ENCODE measurements at regions not wholly inside any gene's neighbourhood (a gene's known extent, or its start where the extent isn't known, plus 50 kb on each side); places are given as distances from the start of the nearest gene placed in this dataset.
A peak's percentile ranks its signal among the peaks of the same experiment; 100 is the strongest.

- peaks cover 0 to 2% (median 0%) of the 10 kb centered on the region in 3 donors for H3K4me1 ChIP-seq (ENCODE audit: control insufficient read depth in 2 of 3, insufficient read depth in 2 of 3, low read depth in 1 of 3, low read length in 3 of 3)
- H3K9me3 ChIP-seq (ENCODE audit: control insufficient read depth in 2 of 3, insufficient read depth in 1 of 3, low read length in 3 of 3): no peaks in the 10 kb centered on the region
- no peak for FAIRE-seq
- H3K27ac ChIP-seq (ENCODE audit: low read depth in 2 of 2, low read length in 2 of 2): peak overlapping the region in 1 of 2 donors; percentile 59
- H3K36me3 ChIP-seq (ENCODE audit: control insufficient read depth in 2 of 3, insufficient read depth in 3 of 3, low read length in 3 of 3): no peaks in the 10 kb centered on the region
- intact Hi-C loops (cut with DNase I): no loop called here
- H3K9ac ChIP-seq (ENCODE audit: low read length in 3 of 3): no peak overlapping the region
- no peak for TF ChIP-seq CTCF (IDR thresholded peaks at IDR 0.05; ENCODE audit: borderline replicate concordance, extremely low read depth, insufficient read depth)
- H3K4me3 ChIP-seq (ENCODE audit: low read length in 3 of 3): no peak overlapping the region
- no peaks in the 10 kb centered on the region for H3K27me3 ChIP-seq (ENCODE audit: control insufficient read depth, insufficient read depth, low read length)
- DNase-seq: peak in 1 of 5 donors; percentile 26
These were observed 502.2 kb upstream of the ZEB2 start for GRCh38 chr2:145021962-145022665.

GRCh38 chr2:145020694-145021093 is 500.8 kb upstream of the ZEB2 start:
- Histone ChIP-seq H3K27ac (ENCODE audit: low read depth in 2 of 2, low read length in 2 of 2) (no peak overlapping the region), H3K36me3 (ENCODE audit: control insufficient read depth in 2 of 3, insufficient read depth in 3 of 3, low read length in 3 of 3) (no peaks in the 10 kb centered on the region), H3K4me3 (ENCODE audit: low read length in 3 of 3) (no peak overlapping the region), H3K4me1 (ENCODE audit: control insufficient read depth in 2 of 3, insufficient read depth in 2 of 3, low read depth in 1 of 3, low read length in 3 of 3) (peaks cover 0 to 2% (median 0%) of the 10 kb centered on the region in 3 donors), H3K9ac (ENCODE audit: low read length in 3 of 3) (no peak overlapping the region), H3K9me3 (ENCODE audit: control insufficient read depth in 2 of 3, insufficient read depth in 1 of 3, low read length in 3 of 3) (no peaks in the 10 kb centered on the region), H3K27me3 (ENCODE audit: control insufficient read depth, insufficient read depth, low read length) (no peaks in the 10 kb centered on the region)
- no peak for DNase-seq
- no peak for FAIRE-seq
- no peak for TF ChIP-seq CTCF (IDR thresholded peaks at IDR 0.05; ENCODE audit: borderline replicate concordance, extremely low read depth, insufficient read depth)
- intact Hi-C loops (cut with DNase I): no loop called here

- Histone ChIP-seq H3K4me1 (ENCODE audit: control insufficient read depth in 2 of 3, insufficient read depth in 2 of 3, low read depth in 1 of 3, low read length in 3 of 3) (peaks cover 0 to 2% (median 0%) of the 10 kb centered on the region in 3 donors), H3K9me3 (ENCODE audit: control insufficient read depth in 2 of 3, insufficient read depth in 1 of 3, low read length in 3 of 3) (no peaks in the 10 kb centered on the region), H3K27ac (ENCODE audit: low read depth in 2 of 2, low read length in 2 of 2) (no peak overlapping the region), H3K36me3 (ENCODE audit: control insufficient read depth in 2 of 3, insufficient read depth in 3 of 3, low read length in 3 of 3) (no peaks in the 10 kb centered on the region), H3K27me3 (ENCODE audit: control insufficient read depth, insufficient read depth, low read length) (no peaks in the 10 kb centered on the region), H3K9ac (ENCODE audit: low read length in 3 of 3) (no peak overlapping the region), H3K4me3 (ENCODE audit: low read length in 3 of 3) (no peak overlapping the region)
- TF ChIP-seq CTCF (IDR thresholded peaks at IDR 0.05; ENCODE audit: borderline replicate concordance, extremely low read depth, insufficient read depth): no peak
- intact Hi-C loops (cut with DNase I): no loop called here
- FAIRE-seq: no peak
- no peak for DNase-seq
These were observed 500.2 kb upstream of the ZEB2 start for GRCh38 chr2:145020139-145020538.

Data from kidney (tissue), 13 donors.